ENCODE measurements at regions not wholly inside any gene's neighbourhood (a gene's known extent, or its start where the extent isn't known, plus 50 kb on each side); places are given as distances from the start of the nearest gene placed in this dataset.

DNA sequence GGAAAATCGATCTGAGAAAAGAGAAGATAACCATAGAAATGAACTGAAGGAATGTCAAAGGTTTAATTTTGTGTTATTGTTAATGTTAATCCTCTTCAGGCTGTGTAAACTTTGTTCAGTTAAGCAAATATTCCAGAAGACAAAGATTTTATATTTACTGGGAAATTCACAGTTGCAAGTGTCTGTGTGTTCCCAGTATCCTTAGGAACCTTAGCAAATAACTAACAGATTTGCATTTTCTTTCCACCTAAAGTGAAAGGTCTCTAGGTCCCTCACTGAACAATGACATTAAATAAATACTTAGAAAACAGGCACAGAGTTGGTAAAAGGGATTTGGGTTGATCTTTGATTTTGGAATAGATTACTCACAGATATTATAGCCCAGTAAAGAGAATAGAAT lies 324.7 kb downstream of the C4orf33 start:
- no peak for DNase-seq

DNA sequence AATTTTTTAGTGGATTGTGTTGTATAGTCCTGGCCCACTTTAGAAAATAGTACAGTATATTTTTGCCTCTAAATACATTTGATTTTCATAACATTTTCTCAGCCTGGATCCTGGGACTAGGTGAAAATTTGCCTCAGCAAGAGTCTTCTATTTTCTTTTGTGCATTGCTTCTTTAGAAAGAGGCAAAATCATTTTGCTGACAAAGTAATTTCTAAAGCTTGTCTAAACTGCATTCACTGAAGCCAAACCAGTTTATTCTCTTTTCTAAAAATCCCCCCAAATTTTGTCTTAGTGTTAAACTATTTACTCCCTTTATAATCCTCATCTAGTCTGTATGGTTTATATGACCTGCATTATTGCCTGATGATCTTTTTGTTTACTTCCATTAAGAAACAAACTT lies 326.3 kb downstream of the C4orf33 start:
- DNase-seq = no peak

DNA sequence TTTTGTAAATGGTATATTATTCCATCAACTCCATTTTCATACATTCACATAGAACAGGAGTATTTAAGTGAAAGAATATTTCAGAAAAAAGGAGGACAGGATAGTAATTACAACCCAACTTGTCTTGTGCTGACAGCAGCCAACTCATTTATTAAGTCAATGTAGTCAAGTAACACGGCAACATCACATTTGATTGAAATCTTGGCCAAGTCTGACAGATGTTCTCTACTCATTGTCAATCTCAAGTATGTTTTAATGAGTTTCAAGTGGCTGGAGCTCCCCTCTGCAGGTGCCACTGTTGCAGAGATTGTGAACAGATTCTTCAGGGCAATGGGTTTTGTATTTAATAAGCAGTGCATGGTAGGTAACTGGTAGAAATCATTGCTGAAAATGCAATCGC lies 332.5 kb downstream of the C4orf33 start:
- DNase-seq = no peak

DNA sequence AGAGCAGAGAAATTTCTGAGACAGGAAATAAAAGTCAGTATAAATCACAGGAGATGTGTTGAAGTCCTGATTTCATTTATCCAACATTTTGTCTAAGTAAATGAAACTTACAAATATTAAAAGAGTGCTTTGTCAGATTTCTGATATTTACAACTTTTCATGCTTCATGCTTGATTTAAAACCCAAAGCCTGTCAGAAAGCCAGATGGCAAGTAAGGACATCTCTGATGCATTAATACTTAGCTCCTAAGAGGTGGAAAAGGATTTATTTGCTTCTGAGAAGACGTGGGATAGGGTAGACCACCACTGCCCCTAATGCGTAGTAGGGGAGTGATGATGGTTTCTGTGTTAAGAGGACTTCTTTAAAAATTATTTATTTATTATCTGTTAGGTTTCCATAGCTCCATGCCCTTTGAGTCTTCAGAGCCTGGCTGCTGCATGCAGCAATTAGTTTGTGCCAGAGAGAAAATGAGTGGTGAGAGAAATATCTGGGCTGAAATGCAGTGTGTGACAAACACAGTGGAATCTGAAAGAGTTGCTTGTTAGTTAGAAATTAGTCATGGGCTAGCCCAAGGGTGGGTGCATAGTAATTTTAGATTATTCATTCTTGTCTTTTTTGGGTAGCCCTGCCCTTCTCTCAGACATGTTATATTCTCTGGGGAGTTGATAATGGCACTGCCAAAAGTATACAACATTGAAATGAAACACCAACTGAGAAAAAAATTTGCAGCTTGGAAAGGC lies 333.8 kb downstream of the C4orf33 start:
- no peak for DNase-seq

DNA sequence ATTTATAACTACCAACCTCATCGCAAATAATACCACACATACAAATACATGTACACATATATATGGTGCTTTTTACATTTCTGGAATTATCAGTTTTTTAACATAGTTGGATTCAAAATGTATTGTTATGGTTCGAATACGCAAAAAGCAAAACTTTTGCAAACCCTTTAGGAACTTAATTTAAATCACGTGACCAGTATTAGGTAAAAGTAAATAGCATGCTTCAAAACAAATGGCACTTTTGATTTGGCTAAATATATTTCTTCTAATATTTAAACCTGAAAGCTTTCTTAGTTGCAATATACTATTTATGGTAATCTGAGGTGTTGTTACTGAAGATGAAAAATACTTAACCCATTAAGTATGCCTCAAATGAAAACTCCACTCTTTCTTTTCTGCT lies 341.4 kb downstream of the C4orf33 start:
- no peak for DNase-seq

DNA sequence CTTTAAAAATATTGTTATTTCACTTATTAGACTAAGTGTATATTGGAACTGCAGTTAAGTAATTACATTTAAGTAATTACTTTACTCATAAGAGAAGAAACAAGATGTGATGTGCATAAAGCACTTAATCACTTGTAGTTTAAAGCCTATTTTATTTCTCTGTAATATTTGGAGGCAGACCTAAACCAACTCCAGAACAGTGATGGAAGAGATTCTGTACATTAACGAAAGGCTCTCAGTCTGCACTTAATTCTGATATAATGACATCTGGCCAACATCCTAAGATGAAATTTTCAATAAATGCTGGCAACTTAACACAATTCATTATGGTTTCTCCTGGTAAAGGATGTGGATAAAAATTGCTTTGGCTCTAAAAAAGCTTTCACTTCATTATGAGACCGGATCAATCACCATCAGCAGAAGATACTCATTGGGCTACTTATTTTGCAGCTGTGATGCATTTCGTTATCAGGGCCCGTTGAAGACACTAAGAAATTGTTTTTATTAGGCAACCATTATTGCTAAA lies 342.6 kb downstream of the C4orf33 start:
- no peak for DNase-seq

DNA sequence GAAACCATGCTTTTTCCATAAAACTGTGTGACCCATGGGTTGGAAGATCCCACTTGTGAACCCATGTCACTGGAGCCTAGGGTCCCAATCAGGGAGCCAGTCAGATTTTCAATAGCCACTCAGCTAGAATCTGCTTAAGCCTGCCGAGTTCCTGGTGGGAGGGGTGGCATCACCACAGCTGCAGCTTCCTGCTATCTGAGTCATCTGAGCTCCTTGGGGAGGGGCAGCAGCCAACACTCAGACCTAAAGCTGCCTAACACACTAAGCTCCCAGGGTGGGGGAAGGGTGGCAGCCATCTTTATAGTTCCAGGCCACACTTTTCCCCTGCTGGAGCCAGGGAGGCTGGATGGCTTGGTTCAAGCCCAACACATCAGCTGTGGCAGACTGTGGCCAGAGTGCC lies 350.1 kb downstream of the C4orf33 start:
- no peak for DNase-seq

DNA sequence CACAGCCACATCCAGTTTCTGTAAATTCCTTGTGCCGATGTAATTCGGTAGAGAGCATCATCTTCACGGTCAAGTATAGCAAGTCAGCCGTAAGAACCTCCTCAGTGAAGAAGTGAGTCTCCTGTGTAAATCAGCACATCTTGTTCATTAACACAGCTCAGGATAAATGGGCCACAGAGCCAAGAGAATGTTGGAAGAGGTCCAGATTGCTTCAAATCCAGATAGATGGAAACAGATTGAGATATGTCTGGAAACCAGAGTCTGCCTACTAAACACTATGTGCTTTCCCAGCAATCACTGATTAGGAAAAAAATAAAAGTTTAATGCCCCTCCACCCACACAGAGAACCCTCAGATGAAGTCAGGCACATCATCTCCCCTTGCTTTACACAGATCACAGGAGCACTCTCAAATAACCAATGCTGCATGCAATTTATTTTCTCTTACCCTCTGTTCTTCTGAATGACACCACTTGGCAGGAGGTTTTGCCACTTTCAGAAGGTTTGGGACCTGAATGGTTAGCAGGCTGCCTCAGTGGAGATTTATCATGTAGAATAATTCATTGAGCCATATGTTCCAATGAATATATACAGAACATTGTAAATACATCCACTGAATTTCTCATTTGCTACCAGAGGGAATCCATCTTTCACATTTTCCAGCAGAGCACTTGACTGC lies 357.7 kb downstream of the C4orf33 start:
- no peak for DNase-seq

DNA sequence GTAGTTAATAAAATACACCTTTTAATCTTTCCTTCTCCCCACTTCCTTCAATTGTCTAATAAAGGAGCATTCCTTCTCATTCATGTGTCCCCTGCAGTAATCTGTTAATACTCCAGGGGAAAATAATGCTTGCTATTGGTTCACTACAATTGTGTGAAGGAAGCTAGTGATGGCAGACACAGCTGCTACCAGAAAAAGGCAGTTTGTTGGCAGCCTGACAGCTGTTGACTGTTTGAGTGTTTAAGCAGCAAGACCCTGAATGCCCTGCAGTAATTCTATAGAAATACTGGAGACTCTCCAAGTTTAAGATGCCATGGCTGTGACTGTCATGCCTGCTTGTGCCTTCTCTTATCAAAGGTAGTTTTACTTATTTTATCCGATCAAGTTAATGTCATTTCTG lies 359.5 kb downstream of the C4orf33 start:
- no peak for DNase-seq

DNA sequence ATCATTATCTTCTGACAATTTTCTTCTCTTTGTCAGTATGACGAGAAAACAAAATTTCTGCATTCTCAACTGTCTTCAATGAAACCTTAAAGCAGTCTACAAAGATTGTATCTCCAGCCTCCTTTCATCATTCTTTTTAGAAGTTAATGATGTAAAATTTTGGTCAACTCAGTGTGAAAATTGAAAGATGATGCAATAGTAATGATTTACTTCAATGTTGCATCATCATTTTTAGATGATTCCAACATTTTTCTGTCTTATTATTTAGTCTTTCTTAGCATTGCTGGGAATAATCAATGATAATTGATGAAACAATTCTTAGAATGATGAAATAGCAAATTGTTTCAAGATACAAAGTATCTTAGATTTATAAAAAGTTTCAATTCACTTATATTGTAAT lies 372.7 kb downstream of the C4orf33 start:
- DNase-seq = no peak

DNA sequence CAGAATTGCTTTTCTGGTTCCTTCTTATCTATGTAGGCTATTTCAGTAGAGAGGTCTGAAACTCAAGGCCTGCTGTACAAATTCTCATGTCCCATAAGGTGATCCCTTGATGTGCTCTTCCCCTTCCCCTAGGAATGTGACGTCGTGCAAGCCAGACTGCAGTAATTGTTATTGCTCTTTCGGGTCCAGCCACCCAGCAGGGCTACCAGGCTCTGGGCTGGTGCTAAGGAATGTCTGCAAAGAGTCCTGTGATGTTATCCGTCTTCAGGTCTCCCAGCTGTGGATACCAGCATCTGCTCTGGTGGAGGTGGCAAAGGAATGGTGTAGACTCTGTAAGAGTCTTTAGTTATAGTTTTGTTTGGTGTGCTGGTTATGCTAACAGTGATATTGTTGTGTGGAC lies 378.7 kb downstream of the C4orf33 start:
- DNase-seq = no peak

DNA sequence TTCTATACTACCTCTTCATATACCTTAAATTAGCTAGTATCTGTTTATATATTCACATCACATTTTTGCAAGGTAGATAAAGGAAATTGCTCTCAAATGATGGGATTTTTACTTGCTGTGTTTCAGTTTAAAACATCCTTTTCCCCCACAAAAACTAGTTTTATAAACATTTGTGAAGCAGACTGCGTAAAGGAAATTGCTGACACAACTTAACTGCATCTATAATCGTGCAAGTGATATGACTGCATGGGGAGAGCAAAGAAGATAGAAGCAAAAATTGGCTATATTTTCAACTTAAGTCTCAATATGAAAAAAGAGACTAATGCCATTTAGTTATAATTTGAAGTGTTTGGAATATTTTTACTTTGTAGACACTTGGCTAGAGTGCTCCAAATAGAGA lies 385.2 kb downstream of the C4orf33 start:
- no peak for DNase-seq

DNA sequence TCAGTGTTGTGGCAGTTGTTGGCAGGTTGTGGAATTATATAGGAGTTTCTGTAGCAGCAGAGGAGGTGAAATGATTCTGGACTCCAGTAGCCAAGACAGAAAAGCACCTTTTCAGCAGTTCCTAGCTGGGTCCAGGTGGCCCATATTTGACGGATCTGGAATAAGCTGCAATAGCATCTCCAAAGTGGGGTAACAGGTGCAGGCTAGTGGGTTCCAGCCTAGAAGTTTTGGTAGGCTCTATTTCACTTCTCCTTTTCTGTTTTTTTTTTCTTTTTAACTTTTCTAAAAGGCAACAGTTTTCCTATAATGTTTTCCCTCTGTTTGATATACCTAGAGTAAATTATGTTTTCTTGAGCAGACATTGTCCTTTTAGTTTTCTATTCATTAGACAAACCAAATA lies 392.5 kb downstream of the C4orf33 start:
- no peak for DNase-seq

DNA sequence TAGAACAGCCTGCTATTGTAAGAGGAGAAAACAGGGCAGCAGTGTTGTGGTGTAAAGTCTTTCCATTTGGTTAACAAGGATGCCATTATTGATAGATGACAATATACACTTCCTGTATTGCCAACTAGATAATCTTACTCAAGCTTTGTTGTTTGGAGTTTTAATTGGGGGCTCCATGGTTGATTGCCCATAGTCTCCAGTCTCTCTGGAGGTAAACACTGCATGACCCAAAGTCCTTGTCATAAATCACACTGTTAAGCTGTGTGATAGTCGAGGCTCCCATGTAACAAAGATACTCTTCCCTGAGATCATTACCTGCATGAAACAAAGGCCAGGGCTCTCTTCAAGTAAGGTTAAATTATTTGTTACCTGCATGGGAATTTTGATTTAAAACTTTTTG lies 394.6 kb downstream of the C4orf33 start:
- peak; percentile 35 for DNase-seq

DNA sequence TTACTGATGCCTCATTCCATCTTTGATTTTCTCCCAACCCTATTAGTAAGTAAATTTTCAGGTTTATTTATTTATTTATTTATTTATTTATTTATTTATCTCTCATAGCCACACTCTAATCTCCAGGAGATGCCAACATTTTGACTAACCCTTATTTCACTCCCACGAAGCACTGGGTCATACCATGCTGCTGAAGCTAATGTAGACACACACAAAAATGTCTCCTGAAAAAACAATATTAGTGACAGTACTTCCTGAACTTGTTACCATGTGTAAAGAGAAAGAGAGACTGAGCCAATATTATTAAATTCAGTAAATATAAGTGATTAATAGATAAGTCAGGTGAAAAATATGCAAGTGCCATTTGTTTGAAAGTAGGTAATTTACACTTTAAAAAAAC lies 402.7 kb downstream of the C4orf33 start:
- no peak for DNase-seq

DNA sequence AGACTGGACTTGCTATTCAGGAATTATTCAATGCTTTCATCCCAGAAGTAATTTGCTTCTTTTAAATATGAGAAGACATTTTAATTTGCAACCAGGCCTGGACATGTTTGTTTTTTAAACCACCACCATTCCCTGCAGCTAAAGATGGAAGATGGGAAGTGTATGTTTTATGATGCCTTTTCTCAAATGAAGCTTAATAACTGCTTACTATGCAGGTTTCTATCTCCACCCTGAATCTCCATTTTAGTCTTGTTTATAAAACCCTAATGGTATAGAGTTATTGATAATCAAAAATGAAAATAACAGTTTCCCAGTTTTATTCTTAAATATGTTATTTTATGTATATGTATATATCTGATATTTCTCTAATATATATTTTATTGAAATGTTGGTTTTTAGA lies 418.9 kb downstream of the C4orf33 start:
- no peak for DNase-seq

DNA sequence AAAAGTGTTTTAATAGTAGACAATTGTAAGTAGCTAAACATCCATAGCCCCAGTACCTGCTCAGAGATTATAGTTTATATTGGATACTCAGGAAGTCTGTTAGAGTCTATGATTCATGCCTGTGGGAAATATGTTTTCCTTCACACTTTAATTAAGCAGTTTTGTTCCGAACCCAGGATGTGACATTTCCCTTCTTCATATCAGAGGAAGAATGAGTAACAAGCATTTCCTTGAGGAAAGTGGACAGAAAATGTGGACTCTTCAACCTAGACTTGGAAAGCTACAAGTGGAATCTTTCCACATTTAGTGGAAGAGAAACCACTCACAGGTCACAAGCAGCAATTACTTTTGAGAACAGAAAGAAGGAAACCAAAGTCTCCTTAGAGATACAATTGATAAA lies 419.4 kb downstream of the C4orf33 start:
- DNase-seq = no peak

DNA sequence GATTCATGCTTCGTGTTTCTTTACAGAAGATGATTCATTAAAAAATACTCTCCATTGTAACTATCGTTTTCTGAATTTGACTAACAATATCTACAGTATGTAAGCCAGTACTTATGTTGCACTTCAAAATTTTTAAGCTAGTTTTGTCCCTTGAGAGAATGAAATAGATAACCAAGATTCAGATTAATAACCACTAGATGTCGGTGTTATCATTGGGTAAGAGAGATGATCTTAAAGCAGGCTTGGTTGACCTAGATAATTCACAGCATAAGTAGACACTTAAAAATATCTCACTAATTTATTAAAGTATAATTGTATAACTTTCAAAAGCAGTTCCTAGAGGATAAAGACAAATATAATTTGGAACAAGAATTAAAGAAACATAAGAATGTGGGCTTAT lies 430.9 kb downstream of the C4orf33 start:
- DNase-seq = no peak

DNA sequence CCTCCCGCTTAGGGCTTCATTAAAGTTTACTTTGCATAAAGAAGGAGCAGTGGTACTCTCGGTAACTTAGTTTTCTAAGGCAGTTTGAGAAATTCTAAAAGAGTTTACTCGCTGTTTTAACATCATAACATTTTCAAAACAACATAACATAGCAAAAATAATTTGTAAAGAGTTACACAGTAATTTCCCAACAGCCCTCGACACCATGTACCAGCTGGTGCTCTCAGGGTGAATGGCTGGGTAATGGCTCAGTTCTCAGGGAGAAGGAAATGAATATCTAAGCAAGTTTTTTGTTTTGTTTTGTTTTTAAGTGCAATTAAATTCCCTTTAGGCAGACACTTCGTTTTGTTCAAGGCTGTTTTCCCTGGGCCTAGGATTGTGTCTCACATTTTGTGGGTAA lies 435.3 kb downstream of the C4orf33 start:
- no peak for DNase-seq

DNA sequence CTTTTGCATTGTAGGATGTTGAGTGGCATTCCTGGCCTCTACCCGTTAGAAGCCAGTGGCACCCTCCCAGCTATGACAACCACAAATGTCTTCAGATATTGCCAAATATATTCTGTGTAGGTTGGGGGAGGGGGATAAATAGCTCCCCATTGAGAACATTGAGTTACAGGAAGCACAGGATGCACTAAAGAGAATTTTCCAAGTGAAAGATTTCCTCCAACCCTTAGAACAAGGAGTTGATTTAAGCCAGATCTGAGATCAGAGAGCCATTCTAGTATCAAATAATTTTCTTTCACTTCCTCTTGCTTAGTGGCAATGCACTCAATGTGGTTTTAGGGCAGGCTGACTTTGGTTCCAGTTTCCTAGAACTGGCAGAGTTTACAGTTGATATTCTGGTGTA lies 436.6 kb downstream of the C4orf33 start:
- no peak for DNase-seq

DNA sequence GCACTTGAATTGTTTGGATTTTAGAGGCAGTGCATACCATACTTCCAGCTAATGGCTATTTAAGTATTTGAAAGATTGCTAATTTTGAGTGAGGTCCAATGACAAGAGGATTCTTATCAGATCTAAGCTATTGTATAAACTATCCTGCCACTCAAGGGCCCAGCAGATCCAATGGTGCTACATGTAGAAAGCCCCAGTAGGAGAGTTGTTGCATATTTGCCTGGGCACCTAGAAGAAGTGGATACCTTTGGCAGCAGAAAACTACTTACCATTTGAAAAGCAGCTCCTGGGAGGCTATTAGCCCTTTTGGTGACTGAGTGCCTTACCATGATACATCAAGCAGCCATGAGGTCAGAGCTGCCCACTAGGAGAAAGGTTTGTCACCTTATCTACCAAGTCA lies 447.3 kb downstream of the C4orf33 start:
- no peak for DNase-seq

DNA sequence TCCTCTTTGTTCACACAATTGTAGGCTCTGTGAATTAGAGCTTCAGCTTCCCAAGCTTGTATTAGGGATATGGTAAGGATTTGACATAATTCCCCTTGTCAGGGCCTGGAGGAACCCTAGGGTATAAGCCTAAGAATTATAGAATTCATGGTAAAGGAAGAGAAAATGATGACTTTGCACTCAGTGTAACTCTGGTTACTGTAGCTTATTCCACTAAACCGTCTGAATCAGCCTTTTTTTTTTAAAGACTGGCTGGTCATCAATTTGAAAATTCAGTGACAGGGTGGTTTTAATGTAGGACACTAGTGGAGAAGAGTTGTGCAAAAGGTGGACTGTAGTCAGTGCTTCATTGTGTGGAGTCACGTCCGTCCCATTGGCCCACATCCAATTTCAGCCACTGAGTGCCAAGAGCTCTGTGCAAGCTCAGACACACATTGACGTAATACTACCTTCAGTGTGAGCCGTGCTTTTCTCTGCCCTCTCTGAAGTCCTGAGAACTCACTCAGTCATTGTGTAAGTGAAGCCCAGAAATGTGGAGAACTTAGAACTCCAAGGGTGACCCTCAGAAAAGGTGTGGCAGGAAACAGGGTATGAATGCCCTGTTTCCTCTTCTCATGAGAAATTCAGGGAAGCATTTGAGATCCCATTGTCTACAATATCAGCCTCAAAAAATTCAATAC lies 449.8 kb downstream of the C4orf33 start:
- DNase-seq = peak; percentile 12

DNA sequence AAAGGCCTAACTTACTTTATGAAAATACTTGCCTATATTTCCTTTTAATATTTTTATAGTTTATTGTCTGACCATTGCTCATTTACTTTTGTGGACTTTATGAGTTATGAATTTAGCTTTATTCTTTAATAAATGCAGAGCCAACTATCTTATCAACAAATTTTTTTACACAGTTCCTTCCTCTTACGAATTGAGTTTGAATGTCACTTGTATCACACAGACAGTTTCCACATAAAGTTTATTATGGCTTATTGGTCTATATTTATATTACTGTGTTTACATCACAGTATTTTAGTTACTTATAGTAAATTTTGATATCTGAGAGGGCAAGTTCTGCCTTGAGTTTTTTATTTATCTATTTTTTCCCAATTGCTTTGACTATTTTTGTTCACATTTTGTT lies 450.6 kb downstream of the C4orf33 start:
- DNase-seq = no peak
